ENCODE measurements at regions not wholly inside any gene's neighbourhood (a gene's known extent, or its start where the extent isn't known, plus 50 kb on each side); places are given as distances from the start of the nearest gene placed in this dataset.

GRCh38 chr9:36763778-36764177, 191.1 kb downstream of the MELK start:
- Mint-ChIP-seq H3K4me3 (ENCODE audit: unreplicated experiment) (no peak overlapping the region), H3K4me1 (ENCODE audit: low read depth) (no peaks in the 10 kb centered on the region), H3K27me3 (ENCODE audit: low read depth) (peaks cover 56% of the 10 kb centered on the region), H3K9me3 (ENCODE audit: low read depth) (no peaks in the 10 kb centered on the region), H3K36me3 (ENCODE audit: low read depth) (no peaks in the 10 kb centered on the region), H3K27ac (ENCODE audit: unreplicated experiment) (no peak overlapping the region)
- no peak for DNase-seq (ENCODE audit: low spot score)
- TF ChIP-seq CTCF (IDR thresholded peaks at IDR 0.05), result no peak

- H3K4me1 Mint-ChIP-seq (ENCODE audit: low read depth), result no peaks in the 10 kb centered on the region
- peaks cover 59% of the 10 kb centered on the region for H3K27me3 Mint-ChIP-seq (ENCODE audit: low read depth)
- TF ChIP-seq CTCF (IDR thresholded peaks at IDR 0.05), result no peak
- DNase-seq (ENCODE audit: low spot score), result no peak
- no peaks in the 10 kb centered on the region for H3K36me3 Mint-ChIP-seq (ENCODE audit: low read depth)
- no peaks in the 10 kb centered on the region for H3K9me3 Mint-ChIP-seq (ENCODE audit: low read depth)
- no peak overlapping the region for H3K27ac Mint-ChIP-seq (ENCODE audit: unreplicated experiment)
- no peak overlapping the region for H3K4me3 Mint-ChIP-seq (ENCODE audit: unreplicated experiment)
These were observed 191.8 kb downstream of the MELK start for GRCh38 chr9:36764364-36765076.

GRCh38 chr9:36765077-36765390, 192.3 kb downstream of the MELK start:
- Mint-ChIP-seq H3K36me3 (ENCODE audit: low read depth) (no peaks in the 10 kb centered on the region), H3K27me3 (ENCODE audit: low read depth) (peaks cover 59% of the 10 kb centered on the region), H3K9me3 (ENCODE audit: low read depth) (no peaks in the 10 kb centered on the region), H3K4me1 (ENCODE audit: low read depth) (no peaks in the 10 kb centered on the region), H3K4me3 (ENCODE audit: unreplicated experiment) (no peak overlapping the region), H3K27ac (ENCODE audit: unreplicated experiment) (no peak overlapping the region)
- TF ChIP-seq CTCF (IDR thresholded peaks at IDR 0.05), result no peak
- DNase-seq (ENCODE audit: low spot score), result no peak

GRCh38 chr9:36765468-36766341, 193.0 kb downstream of the MELK start:
- TF ChIP-seq CTCF (IDR thresholded peaks at IDR 0.05), result no peak
- Mint-ChIP-seq H3K27ac (ENCODE audit: unreplicated experiment) (no peak overlapping the region), H3K4me1 (ENCODE audit: low read depth) (no peaks in the 10 kb centered on the region), H3K27me3 (ENCODE audit: low read depth) (peaks cover 56% of the 10 kb centered on the region), H3K9me3 (ENCODE audit: low read depth) (no peaks in the 10 kb centered on the region), H3K4me3 (ENCODE audit: unreplicated experiment) (no peak overlapping the region), H3K36me3 (ENCODE audit: low read depth) (no peaks in the 10 kb centered on the region)
- DNase-seq (ENCODE audit: low spot score), result no peak

- H3K9me3 Mint-ChIP-seq (ENCODE audit: low read depth), result no peaks in the 10 kb centered on the region
- no peak for TF ChIP-seq CTCF (IDR thresholded peaks at IDR 0.05)
These were observed 196.0 kb downstream of the MELK start for GRCh38 chr9:36768677-36769076.

More at GRCh38 chr9:36768677-36769076, 196.0 kb downstream of the MELK start:
- Mint-ChIP-seq H3K27ac (ENCODE audit: unreplicated experiment) (no peak overlapping the region), H3K36me3 (ENCODE audit: low read depth) (no peaks in the 10 kb centered on the region), H3K4me3 (ENCODE audit: unreplicated experiment) (no peak overlapping the region), H3K4me1 (ENCODE audit: low read depth) (no peaks in the 10 kb centered on the region), H3K27me3 (ENCODE audit: low read depth) (peaks cover 37% of the 10 kb centered on the region)
- no peak for DNase-seq (ENCODE audit: low spot score)
